SU-DHL-6 (cell line): ENCODE measurements at regions not wholly inside any gene's neighbourhood (a gene's known extent, or its start where the extent isn't known, plus 50 kb on each side); places are given as distances from the start of the nearest gene placed in this dataset.

ENCODE experiments used
- CTCF ChIP-seq: fragments of 200-600 bp; sonication (generic); IDR thresholded peaks from one replicate; pipeline ENCODE4 v1.5.1; 2017; ENCODE audit warnings: antibody characterized with exemption, mild to moderate bottlenecking, low read length, moderate library complexity; ENCODE audit not compliant: insufficient read depth, poor library complexity, severe bottlenecking
- EZH2phosphoT487 ChIP-seq: fragments of 200-600 bp; sonication (generic), shearing (Covaris generic); conservative IDR thresholded peaks from 2 replicates; pipeline ENCODE4 v1.6.1; 2018; ENCODE audit warnings: mild to moderate bottlenecking, antibody characterized with exemption, low read length, moderate library complexity, mixed read lengths

DNA sequence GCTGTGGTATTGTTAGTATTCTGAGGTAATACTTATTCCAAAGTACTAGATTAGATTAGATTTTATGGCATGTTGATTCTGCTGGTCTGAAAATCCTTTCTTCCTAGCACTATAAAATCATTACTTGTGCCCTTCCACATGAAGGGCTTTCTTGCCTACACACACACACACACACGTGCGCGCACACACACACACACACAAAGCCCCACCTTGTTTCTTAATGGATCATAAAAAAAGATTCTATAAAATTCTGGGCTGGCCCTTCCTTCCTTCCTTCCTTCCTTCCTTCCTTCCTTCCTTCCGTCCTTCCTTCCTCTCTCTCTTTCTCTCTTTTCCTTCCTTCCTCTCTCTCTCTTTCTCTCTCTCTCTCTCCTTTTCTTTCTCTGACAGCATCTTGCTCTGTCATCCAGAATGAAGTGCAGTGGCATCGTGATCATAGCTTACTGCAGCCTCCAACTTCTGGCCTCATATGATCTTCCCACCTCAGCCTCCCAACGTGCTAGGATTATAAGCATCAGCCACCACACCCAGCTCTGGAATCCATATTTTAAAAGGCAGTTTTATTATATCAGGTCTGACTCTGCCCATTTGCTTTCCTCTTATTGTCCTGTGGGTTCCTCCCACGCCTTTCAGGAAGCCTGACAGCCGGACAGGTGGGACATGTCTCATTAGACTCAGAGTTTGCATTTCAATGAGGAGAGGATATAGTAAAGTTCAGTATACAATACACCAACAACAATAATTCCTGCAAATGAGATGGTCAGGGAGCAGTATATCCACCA, 321.1 kb downstream of the PIK3C3 start:
- TF ChIP-seq CTCF, result no peak
- no peak for TF ChIP-seq EZH2phosphoT487
